T-helper 22 cell (primary cell): ENCODE measurements at regions not wholly inside any gene's neighbourhood (a gene's known extent, or its start where the extent isn't known, plus 50 kb on each side); places are given as distances from the start of the nearest gene placed in this dataset.

Experiments
- DNase-seq: peaks from one replicate; pipeline ENCODE4 v3.0.0-alpha.2; 2020; ENCODE audit warnings: low read depth

GRCh38 chr13:74662905-74663304 lies 528.7 kb upstream of the KLF12 start:
- no peak for DNase-seq

GRCh38 chr13:74661851-74662250 lies 527.6 kb upstream of the KLF12 start:
- no peak for DNase-seq

GRCh38 chr13:74657765-74658164 lies 523.6 kb upstream of the KLF12 start:
- no peak for DNase-seq

GRCh38 chr13:74651121-74651520 lies 516.9 kb upstream of the KLF12 start:
- DNase-seq: no peak

DNA sequence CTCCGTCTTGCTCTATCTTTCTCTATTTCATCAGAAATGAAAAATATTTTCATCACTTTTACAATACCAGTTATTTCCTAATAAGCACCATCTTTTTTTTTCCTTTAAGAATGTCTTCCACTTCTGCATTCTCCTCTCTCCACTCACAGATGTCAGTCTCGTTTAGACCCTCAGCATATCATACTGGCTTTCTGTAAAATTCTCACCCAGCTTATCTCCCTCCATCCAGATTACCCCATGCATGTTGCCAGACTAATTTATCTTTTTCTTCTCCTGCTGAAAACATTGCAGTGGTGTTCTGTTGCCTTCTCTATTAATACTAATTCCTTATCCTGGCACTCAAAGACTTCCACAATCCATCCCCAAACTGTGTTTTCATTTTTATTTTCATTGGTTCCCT lies 513.8 kb upstream of the KLF12 start:
- DNase-seq: no peak

GRCh38 chr13:74647211-74647610 lies 513.0 kb upstream of the KLF12 start:
- DNase-seq: no peak

- no peak for DNase-seq
These were observed 511.9 kb upstream of the KLF12 start for GRCh38 chr13:74646091-74646490.

DNA sequence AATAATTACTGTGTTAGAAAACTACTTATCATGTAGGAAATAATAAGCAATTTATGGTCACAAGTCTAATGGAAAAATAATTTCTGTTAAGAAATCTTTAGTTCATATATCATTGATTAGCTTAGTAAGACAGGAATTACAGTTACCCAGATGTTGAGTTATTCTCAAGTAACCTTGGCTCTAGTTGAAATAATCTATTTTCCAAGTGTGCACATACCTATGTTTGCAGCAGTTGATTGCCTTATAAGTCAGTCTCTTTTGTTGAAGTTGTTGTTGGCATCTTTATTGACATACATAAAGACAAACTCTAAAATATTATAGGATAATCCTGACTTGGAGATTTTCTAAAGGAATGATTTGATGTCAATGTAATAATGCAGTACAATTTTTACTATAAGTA lies 511.4 kb upstream of the KLF12 start:
- no peak for DNase-seq

DNA sequence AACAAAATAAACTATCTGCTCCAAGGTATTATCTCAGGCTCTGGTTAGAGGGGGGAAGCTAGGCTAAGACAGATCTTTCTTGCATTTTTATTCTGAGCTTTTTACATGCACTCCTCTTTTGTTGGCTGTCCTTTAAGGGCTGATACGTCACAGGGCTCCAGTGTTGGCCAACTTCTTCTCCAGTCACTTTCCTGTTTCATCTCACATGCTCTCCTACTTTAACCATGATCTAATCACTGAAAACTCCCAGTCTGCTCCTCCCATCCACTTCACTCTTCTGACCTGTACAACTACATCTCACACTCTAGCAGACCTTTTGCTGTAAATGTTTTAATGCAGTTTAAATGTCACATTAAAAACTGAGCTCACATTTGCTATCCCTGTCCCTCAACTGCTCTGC lies 510.0 kb upstream of the KLF12 start:
- DNase-seq: no peak

- no peak for DNase-seq
These were observed 507.4 kb upstream of the KLF12 start for GRCh38 chr13:74641586-74641985.

GRCh38 chr13:74633734-74634133 lies 499.5 kb upstream of the KLF12 start:
- no peak for DNase-seq

DNA sequence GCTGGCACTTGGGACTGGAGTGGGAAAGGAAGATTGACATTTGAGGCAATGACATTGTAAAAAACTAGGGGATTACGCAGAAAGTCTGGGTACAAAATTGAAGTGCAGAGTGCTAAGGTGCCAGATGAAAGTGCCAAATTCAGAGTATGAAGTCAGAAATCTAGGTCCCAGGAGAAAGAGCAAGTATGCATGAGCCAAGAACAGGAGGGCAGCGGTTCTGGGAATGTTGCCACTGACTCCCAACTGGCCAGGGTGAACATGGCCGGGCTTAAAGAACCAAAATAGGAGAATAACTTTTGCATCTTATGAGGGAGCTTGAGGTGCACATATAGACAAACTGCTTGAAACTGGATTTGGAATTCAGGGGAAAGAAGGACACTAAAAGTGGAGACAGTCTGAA lies 495.8 kb upstream of the KLF12 start:
- no peak for DNase-seq

GRCh38 chr13:74625541-74625940 lies 491.3 kb upstream of the KLF12 start:
- no peak for DNase-seq

DNA sequence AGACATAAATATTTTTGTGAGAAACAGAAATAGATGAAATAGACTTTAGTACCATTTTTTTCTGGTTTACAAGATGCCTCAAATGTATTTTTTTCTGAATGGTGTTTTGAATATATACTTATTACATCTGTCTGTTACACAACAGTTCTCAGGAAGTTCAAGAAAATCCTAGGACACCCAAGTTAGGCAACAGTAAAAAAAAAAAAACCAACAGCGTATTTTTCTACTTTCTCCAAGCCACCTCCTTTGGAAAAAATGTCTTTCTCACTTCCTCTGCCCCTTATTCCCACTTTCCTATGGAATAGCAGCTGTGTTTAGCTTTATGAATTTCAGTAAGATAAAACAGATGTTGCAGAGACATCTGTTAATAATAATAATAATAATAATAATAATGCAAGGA lies 489.6 kb upstream of the KLF12 start:
- DNase-seq: no peak

DNA sequence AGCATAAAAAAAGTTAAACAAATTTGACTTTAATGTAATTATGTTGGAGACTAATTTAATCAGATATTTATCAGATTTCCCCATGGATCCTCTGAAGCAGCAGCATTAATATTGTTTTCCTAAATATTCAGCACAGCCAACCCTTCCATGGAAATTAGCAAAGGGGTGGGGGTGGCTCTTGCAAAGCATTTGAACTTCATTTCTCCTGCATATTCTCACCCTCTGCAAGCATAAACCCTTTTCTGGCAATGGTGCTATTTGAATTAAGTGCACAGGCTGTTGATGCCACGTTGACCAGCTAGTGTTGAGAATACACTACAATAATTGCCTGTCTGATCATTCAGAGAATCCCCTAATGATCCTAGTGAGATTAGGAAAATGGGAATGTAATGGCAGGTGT lies 488.1 kb upstream of the KLF12 start:
- no peak for DNase-seq

- DNase-seq: no peak
These were observed 486.5 kb upstream of the KLF12 start for GRCh38 chr13:74620711-74621110.

- no peak for DNase-seq
These were observed 486.1 kb upstream of the KLF12 start for GRCh38 chr13:74620308-74620707.

DNA sequence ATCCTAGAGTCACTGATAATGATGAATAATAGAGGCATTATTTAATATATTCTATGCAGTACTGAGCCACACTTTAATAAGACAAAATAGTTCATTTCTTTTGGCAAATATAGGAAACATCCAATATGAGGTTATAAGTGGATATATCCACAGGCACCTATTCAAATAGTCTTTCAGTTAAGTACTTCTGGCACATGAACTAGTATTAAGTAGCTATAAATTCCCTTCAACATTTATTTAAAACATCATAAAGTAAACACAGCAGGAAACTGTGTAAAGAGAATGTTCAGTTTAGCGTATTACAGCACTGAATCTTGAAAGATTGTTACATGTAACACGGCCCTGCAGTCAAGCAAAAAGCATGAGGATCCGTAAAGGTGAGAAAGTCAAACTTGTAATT lies 463.3 kb upstream of the KLF12 start:
- no peak for DNase-seq

- DNase-seq: no peak
These were observed 462.5 kb upstream of the KLF12 start for GRCh38 chr13:74596691-74597090.

DNA sequence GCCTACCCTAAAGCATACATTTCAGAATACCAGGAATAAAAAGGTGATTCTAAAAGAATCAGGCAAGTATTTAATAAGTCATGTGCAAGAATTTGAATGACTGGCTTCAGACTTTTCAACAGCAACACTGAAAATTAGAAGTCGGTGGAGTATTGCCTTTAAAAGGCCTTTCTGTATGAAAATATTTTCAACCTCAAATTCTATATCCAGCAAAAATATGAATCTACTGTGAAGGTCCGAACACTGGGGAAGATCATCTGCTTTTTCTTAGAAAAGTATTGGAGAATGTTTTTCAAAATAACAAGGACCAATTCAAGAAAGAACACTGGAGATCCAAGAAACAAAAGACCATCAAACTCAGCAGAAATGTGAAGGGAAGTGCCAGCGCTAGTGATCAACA lies 459.5 kb upstream of the KLF12 start:
- DNase-seq: no peak

- DNase-seq: no peak
These were observed 452.6 kb upstream of the KLF12 start for GRCh38 chr13:74586847-74587246.

- DNase-seq: no peak
These were observed 442.2 kb upstream of the KLF12 start for GRCh38 chr13:74576420-74576819.

GRCh38 chr13:74575729-74576125 lies 441.5 kb upstream of the KLF12 start:
- no peak for DNase-seq

- DNase-seq: no peak
These were observed 440.9 kb upstream of the KLF12 start for GRCh38 chr13:74574964-74575728.

- no peak for DNase-seq
These were observed 439.4 kb upstream of the KLF12 start for GRCh38 chr13:74573654-74574053.
